ENCODE measurements at regions not wholly inside any gene's neighbourhood (a gene's known extent, or its start where the extent isn't known, plus 50 kb on each side); places are given as distances from the start of the nearest gene placed in this dataset.

GRCh38 chrX:147675819-147676218 is 235.9 kb upstream of the FMR1 start:
- TF ChIP-seq POLR2AphosphoS5 (IDR thresholded peaks at IDR 0.05) (no peak), CTCF (IDR thresholded peaks at IDR 0.05) (no peak), POLR2A (IDR thresholded peaks at IDR 0.05) (no peak)
- intact Hi-C loops (cut with DNase I): no loop called here
- Histone ChIP-seq H3K4me1 (replicated peaks) (no peaks in the 10 kb centered on the region), H3K27ac (no peak overlapping the region), H3K36me3 (no peaks in the 10 kb centered on the region), H3K9me3 (no peaks in the 10 kb centered on the region), H3K27me3 (replicated peaks; ENCODE audit: insufficient read depth) (no peaks in the 10 kb centered on the region), H3K4me3 (no peak overlapping the region)
- no peak for DNase-seq (ENCODE audit: low spot score)
- WGBS: 93% methylated on average over 2 of the region's 2 CpGs

GRCh38 chrX:147679356-147680005 is 232.2 kb upstream of the FMR1 start:
- intact Hi-C loops (cut with DNase I): no loop called here
- no peaks in the 10 kb centered on the region for H3K4me1 ChIP-seq (replicated peaks)
- no peak for TF ChIP-seq POLR2A (IDR thresholded peaks at IDR 0.05)
- no peak for TF ChIP-seq CTCF (IDR thresholded peaks at IDR 0.05)
- TF ChIP-seq POLR2AphosphoS5 (IDR thresholded peaks at IDR 0.05): no peak
- no peaks in the 10 kb centered on the region for H3K27me3 ChIP-seq (replicated peaks; ENCODE audit: insufficient read depth)
- H3K27ac ChIP-seq: no peak overlapping the region
- WGBS: 65% methylated on average over 5 of the region's 5 CpGs
- H3K4me3 ChIP-seq: no peak overlapping the region
- no peak for DNase-seq (ENCODE audit: low spot score)
- H3K9me3 ChIP-seq: no peaks in the 10 kb centered on the region
- H3K36me3 ChIP-seq: no peaks in the 10 kb centered on the region

- Histone ChIP-seq H3K9me3 (no peaks in the 10 kb centered on the region), H3K27me3 (replicated peaks; ENCODE audit: insufficient read depth) (no peaks in the 10 kb centered on the region), H3K27ac (no peak overlapping the region), H3K4me3 (no peak overlapping the region), H3K36me3 (no peaks in the 10 kb centered on the region), H3K4me1 (replicated peaks) (no peaks in the 10 kb centered on the region)
- intact Hi-C loops (cut with DNase I): no loop called here
- TF ChIP-seq CTCF (IDR thresholded peaks at IDR 0.05): no peak
- no peak for DNase-seq (ENCODE audit: low spot score)
- WGBS: 64% methylated on average over 4 of the region's 4 CpGs
Measured at GRCh38 chrX:147680251-147680650, 231.5 kb upstream of the FMR1 start.

GRCh38 chrX:147693511-147693910 is 218.2 kb upstream of the FMR1 start:
- no peak overlapping the region for H3K4me3 ChIP-seq

More at GRCh38 chrX:147693511-147693910, 218.2 kb upstream of the FMR1 start:
- Histone ChIP-seq H3K4me1 (replicated peaks) (no peaks in the 10 kb centered on the region), H3K27me3 (replicated peaks; ENCODE audit: insufficient read depth) (no peaks in the 10 kb centered on the region), H3K27ac (no peak overlapping the region), H3K36me3 (no peaks in the 10 kb centered on the region), H3K9me3 (no peaks in the 10 kb centered on the region)
- WGBS: 62% methylated on average over 2 of the region's 2 CpGs
- intact Hi-C loops (cut with DNase I): no loop called here
- no peak for TF ChIP-seq POLR2AphosphoS5 (IDR thresholded peaks at IDR 0.05)
- no peak for TF ChIP-seq CTCF (IDR thresholded peaks at IDR 0.05)
- TF ChIP-seq POLR2A (IDR thresholded peaks at IDR 0.05): no peak
- no peak for DNase-seq (ENCODE audit: low spot score)
